Ovary (tissue), 3 donors: ENCODE measurements at regions not wholly inside any gene's neighbourhood (a gene's known extent, or its start where the extent isn't known, plus 50 kb on each side); places are given as distances from the start of the nearest gene placed in this dataset.

ENCODE experiments used
- EP300 ChIP-seq: sonication (generic); formaldehyde crosslinking; IDR thresholded peaks from one replicate; pipeline ENCODE4 v1.6.1; 2017; ENCODE audit warnings: antibody characterized with exemption
- POLR2A ChIP-seq: fragments of 450-650 bp; IDR thresholded peaks from one replicate; pipeline ENCODE4 v1.6.1; 2017; ENCODE audit warnings: antibody characterized with exemption, mild to moderate bottlenecking, moderate library complexity
- TF ChIP-seq, protein P1 (sequence below), 3 donors: fragments of 450-650 bp in 2 of 3; fragments of 200-600 bp in 1 of 3; IDR thresholded peaks; one replicate each; pipeline versions ENCODE4 v1.5.1 to v1.8.0; 2016 to 2022; ENCODE audit warnings: antibody characterized with exemption in 3 of 3, mild to moderate bottlenecking in 1 of 3
- donor health status: DM: no; HTN: no; CAD: no.

DNA sequence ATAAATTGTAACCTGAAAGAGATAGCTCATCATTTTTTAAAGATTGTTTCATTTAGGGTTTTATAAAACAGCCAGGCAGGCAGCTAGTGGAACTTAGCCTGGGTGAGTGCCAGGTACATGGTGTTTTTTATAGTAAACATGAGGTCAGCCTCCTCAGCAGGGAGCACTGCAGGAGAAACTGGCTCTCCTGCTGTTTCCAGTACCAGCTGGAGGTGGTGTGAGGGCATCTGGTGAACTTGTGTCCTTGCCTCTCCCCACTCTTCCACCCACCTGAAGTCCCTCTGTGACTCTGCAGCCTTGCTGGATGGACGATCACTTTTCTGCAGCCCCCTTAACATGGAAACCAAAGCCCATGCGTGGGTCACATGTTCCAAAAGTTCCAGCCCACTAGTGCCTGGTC, 128.4 kb downstream of the FAM174B start:
- TF ChIP-seq, protein P1, sequence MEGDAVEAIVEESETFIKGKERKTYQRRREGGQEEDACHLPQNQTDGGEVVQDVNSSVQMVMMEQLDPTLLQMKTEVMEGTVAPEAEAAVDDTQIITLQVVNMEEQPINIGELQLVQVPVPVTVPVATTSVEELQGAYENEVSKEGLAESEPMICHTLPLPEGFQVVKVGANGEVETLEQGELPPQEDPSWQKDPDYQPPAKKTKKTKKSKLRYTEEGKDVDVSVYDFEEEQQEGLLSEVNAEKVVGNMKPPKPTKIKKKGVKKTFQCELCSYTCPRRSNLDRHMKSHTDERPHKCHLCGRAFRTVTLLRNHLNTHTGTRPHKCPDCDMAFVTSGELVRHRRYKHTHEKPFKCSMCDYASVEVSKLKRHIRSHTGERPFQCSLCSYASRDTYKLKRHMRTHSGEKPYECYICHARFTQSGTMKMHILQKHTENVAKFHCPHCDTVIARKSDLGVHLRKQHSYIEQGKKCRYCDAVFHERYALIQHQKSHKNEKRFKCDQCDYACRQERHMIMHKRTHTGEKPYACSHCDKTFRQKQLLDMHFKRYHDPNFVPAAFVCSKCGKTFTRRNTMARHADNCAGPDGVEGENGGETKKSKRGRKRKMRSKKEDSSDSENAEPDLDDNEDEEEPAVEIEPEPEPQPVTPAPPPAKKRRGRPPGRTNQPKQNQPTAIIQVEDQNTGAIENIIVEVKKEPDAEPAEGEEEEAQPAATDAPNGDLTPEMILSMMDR (IDR thresholded peaks at IDR 0.05) = no peak
- TF ChIP-seq POLR2A = no peak
- TF ChIP-seq EP300 = no peak
